ENCODE measurements at regions not wholly inside any gene's neighbourhood (a gene's known extent, or its start where the extent isn't known, plus 50 kb on each side); places are given as distances from the start of the nearest gene placed in this dataset.

DNA sequence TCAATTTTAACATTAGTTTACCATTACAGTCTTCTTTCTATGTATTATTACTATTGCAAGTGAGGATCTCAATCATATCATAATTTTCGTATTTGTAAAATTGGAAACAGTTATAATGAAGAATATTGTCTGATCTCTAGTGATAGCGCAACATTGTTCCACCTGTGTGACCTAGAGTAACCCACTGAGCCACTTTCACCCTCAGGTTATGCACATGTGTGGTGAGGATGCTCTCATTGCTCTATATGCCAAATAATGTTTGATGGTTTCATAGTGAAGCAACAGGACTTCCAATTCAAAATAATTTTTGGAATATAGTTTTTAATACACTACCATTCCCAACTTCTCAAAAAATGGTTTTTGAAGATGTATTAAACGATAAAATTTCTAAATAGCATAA is 603.1 kb upstream of the MAN1A1 start:
- no peaks in the 10 kb centered on the region for H3K27me3 ChIP-seq (ENCODE audit: control insufficient read depth in 1 of 2, insufficient read depth in 2 of 2, low read length in 2 of 2)
- no peaks in the 10 kb centered on the region for H3K9me3 ChIP-seq (ENCODE audit: low read length)
- H4K20me1 ChIP-seq (ENCODE audit: insufficient read depth, low read length): no peaks in the 10 kb centered on the region
- no peaks in the 10 kb centered on the region for H3K36me3 ChIP-seq (replicated peaks in 1 of 2; ENCODE audit: control insufficient read depth in 1 of 2, insufficient read depth in 2 of 2, low read length in 2 of 2)
- no peak for ATAC-seq
- no peak overlapping the region for H2AFZ ChIP-seq (ENCODE audit: low read length)
- no peak overlapping the region for H3K27ac ChIP-seq (ENCODE audit: extremely low read length, insufficient read depth, low read length)
- H3K79me2 ChIP-seq (ENCODE audit: insufficient read depth, low read length): no peaks in the 10 kb centered on the region
- in situ Hi-C loops (cut with HindIII; ENCODE audit: extremely low pct_ligation_motif_present, low pct_unique_long_range_greater_than_20kb): no loop called here
- ChIA-PET POLR2A (no interaction called here), CTCF (ENCODE audit: low intra/inter-chr PET ratio, low total read pairs) (no interaction called here)
- H3K4me3 ChIP-seq (replicated peaks in 1 of 3; ENCODE audit: insufficient read depth in 1 of 3, low read depth in 2 of 3, low read length in 3 of 3): no peak overlapping the region
- no peak for FAIRE-seq
- DNase-seq (ENCODE audit: low spot score): no peak
- TF ChIP-seq HDAC2 (CRISPR knock-in tag; IDR thresholded peaks at IDR 0.05): no peak
- TF ChIP-seq, protein P1, sequence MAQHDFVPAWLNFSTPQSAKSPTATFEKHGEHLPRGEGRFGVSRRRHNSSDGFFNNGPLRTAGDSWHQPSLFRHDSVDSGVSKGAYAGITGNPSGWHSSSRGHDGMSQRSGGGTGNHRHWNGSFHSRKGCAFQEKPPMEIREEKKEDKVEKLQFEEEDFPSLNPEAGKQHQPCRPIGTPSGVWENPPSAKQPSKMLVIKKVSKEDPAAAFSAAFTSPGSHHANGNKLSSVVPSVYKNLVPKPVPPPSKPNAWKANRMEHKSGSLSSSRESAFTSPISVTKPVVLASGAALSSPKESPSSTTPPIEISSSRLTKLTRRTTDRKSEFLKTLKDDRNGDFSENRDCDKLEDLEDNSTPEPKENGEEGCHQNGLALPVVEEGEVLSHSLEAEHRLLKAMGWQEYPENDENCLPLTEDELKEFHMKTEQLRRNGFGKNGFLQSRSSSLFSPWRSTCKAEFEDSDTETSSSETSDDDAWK (CRISPR knock-in tag; IDR thresholded peaks at IDR 0.05): no peak
- no peak for TF ChIP-seq TMF1 (CRISPR knock-in tag; IDR thresholded peaks at IDR 0.05; ENCODE audit: low read depth)
- TF ChIP-seq ZNF720 (CRISPR knock-in tag; IDR thresholded peaks at IDR 0.05): no peak
- TF ChIP-seq, protein P2, sequence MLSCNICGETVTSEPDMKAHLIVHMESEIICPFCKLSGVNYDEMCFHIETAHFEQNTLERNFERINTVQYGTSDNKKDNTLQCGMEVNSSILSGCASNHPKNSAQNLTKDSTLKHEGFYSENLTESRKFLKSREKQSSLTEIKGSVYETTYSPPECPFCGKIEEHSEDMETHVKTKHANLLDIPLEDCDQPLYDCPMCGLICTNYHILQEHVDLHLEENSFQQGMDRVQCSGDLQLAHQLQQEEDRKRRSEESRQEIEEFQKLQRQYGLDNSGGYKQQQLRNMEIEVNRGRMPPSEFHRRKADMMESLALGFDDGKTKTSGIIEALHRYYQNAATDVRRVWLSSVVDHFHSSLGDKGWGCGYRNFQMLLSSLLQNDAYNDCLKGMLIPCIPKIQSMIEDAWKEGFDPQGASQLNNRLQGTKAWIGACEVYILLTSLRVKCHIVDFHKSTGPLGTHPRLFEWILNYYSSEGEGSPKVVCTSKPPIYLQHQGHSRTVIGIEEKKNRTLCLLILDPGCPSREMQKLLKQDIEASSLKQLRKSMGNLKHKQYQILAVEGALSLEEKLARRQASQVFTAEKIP (CRISPR knock-in tag; IDR thresholded peaks at IDR 0.05; ENCODE audit: borderline replicate concordance): no peak
- TF ChIP-seq, protein P3, sequence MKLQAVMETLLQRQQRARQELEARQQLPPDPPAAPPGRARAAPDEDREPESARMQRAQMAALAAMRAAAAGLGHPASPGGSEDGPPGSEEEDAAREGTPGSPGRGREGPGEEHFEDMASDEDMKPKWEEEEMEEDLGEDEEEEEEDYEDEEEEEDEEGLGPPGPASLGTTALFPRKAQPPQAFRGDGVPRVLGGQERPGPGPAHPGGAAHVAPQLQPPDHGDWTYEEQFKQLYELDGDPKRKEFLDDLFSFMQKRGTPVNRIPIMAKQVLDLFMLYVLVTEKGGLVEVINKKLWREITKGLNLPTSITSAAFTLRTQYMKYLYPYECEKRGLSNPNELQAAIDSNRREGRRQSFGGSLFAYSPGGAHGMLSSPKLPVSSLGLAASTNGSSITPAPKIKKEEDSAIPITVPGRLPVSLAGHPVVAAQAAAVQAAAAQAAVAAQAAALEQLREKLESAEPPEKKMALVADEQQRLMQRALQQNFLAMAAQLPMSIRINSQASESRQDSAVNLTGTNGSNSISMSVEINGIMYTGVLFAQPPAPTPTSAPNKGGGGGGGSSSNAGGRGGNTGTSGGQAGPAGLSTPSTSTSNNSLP (IDR thresholded peaks at IDR 0.05; ENCODE audit: low read depth, low read length): no peak
- TF ChIP-seq RXRB (CRISPR knock-in tag; IDR thresholded peaks at IDR 0.05; ENCODE audit: borderline replicate concordance): no peak
- 7% methylated on average over 3 of the region's 3 CpGs for WGBS (ENCODE audit: low lambda C conversion rate)
- intact Hi-C loops (cut with micrococcal nuclease; ENCODE audit: unreplicated experiment): no loop called here
- no peaks in the 10 kb centered on the region for H3K4me1 ChIP-seq (ENCODE audit: insufficient read depth, low read length)
- BruUV-seq (replicated peaks): no TSS peak
- H3K9ac ChIP-seq (ENCODE audit: insufficient read depth, low read depth, low read length): no peak overlapping the region
- H3K4me2 ChIP-seq (ENCODE audit: low read depth, low read length): no peak overlapping the region
